HUDEP-2 (cell line): ENCODE measurements at regions not wholly inside any gene's neighbourhood (a gene's known extent, or its start where the extent isn't known, plus 50 kb on each side); places are given as distances from the start of the nearest gene placed in this dataset.

Source experiments
- DNase-seq, 76 experiments: peaks; one replicate each; lab custom pipeline; 2025; ENCODE audit not compliant: unreplicated experiment in 76 of 76; lab: John Stamatoyannopoulos, UW

DNA sequence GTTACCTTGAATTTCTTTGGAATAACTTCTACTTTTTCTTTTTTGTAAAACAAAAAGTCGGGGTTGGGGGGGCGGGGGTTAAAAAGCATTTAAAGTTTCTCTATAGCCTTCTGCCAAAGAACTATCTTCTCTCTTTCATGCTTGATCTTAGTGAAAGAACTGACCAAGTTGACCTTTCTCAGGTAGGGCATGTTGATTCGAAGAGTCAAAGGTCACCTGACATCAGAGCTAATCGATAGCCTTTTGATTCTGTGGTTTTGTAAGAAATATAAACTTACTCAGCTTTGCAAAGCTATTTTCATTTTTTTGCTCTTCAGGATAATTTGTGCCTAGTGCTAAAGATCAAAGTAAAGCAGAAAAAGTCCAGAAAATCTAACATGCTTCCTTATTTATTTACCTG lies 181.5 kb downstream of the IRS2 start:
- DNase-seq, result no peak

DNA sequence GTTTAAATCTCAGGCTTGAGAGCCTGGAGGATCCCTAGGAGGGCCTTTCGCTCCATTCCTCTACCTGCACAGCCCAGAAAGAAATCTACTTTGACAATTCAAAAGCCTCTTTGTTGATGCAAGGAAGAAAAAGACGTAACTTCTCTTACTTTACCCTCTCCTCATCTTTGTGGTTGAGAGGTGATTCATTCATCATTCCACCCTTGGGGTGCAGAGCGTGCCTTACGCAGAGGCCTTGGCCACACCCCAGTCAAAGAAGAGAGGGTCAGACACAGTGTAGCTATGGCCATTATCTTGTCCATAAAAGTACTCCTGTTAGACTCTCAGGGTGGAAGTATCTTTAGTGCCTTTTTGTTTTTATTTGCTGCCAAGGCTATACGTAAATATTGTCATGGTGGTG lies 184.0 kb downstream of the IRS2 start:
- DNase-seq, result no peak

DNA sequence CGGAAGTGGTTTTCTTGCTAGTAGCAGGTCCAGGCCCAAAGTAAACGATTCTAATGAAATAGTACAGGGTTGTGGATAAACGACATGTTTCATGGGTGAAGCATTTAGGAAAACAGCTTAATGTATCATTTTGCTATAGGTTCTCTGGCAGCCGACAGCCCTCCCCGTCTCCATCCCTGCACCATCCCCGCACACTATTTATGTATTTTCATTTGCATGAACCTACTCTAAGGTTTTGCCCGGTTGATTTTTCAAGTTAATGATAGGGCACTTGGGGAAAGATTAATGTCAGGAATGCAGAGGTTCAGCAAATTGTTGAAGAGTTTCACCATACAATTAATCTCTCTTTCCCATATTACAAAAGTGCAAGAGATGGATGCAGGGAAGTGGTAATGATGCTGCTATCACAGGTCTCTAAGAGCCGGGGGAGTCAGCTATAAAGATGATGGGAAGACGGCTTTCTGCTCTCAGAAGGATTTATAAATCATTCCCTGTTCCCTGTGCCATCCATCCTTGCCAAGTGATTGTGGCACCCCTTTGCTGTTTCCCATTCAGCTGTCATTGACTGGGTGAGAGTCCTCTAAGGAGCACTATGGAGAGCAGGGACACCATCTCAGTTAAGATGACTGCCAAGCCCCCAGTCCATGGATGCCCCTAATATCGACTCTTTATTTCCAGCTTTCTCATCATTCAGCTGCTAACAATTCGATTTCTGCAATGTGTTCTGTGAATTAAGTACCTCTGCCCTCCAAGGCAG lies 186.3 kb downstream of the IRS2 start:
- no peak for DNase-seq

DNA sequence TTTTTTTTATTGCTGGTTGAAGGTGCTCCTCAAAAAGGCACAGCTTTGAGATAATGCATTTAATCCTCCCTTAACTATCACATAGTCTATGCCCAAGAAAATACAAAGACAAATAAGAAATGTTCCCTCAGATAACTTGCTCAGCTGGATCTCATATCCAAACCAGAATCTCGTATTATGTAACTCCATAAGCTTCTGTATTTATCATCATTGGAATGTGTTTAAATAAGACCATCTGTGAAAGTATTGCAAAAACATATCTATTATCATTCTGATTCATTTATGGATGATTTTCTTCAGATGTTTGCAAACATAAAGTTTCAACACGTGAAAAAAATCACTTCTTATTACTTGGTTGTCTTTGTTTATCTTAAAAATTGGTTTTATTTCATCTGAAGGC lies 190.9 kb downstream of the IRS2 start:
- DNase-seq, result no peak

DNA sequence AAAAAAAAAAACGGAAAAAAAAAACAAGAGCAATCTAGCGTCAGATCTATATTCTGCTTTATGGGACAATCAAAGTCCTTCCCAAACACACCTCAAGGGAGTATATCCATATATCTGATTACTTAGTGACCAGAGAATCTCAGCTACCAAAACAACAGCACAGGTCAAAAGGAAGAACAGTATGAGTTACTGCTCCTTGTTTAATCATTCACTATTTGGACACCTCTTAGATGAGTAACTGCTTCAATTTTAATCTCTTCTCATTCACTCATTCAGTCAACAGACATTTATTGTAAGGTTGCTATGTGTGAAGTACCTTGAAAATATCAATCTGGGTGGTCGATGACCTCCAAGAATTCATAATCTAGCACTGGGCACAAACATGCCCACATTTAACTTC lies 193.2 kb downstream of the IRS2 start:
- DNase-seq, result no peak

DNA sequence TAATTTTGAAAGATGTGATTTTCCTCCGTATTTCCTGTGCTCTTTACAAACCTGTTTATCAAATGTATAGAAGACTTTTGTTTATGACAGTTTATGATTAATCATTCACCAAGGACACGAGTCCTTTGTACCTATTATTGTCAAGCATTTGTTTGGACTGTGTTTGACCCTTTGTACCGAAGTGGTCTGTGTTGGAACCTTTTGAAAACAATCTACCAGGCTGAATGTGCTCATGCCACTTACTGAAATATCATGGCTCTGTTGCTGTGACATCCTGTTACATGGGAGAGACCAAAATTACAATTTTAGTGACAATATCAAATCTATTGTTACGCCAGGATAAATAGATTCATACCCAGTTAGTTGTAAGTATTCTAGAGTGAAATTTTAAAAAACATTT lies 193.6 kb downstream of the IRS2 start:
- no peak for DNase-seq

DNA sequence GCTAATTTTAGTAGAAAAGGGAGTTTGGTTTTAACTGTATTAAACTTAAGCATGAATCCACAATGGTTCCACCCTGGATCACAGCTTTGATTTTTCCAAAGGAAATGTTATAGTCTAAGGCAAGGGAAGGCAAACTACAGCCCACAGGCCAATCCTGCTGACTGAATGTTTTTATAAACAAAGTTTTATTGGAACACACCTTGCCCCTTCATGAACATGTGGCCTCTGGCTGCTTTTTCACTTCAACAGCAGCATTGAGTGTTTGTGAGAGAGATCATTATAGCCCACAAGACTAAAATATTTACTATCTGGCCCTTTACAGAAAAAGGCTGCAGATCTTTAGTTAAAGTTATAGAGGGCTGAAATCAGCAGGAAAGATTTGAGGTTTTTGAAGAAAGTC lies 198.7 kb downstream of the IRS2 start:
- no peak for DNase-seq

DNA sequence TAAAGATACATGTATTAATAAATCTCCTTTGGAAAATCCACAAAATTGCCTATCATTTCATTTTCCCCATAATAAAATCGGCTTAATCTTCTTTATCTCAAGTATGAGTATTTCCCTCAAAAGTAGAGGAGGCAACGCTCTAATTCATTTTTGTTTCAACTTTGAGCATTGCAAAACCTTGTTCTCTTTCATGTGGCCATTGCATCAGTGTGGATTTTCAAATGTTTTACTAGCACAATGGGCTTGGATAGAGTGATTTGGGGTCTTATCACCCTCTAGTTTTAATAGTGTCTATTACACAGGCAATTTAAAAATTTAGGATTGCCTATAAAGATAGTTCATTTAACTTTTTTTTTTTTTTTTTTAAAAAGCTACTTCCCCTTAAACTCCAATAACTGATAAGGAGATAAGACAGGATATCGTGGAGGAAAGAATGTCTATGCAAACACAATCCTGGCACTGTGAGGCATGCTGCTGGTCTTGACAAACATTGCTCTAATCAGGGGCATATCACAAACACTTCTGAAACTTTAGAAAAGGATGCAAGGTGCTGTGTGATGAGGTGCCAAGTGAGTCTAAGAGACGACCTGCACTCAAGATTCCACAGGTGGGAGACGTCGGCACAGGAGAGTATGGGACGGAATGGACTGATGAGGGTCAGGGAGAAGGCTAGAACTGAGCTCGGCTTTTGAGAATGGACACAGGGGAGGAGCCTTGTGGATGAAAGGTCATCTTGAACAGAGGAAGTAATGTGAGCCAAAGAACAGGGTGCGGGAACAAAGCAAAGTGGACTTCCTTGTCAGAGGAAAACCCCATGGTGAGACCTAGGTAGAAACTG lies 199.7 kb downstream of the IRS2 start:
- no peak for DNase-seq

DNA sequence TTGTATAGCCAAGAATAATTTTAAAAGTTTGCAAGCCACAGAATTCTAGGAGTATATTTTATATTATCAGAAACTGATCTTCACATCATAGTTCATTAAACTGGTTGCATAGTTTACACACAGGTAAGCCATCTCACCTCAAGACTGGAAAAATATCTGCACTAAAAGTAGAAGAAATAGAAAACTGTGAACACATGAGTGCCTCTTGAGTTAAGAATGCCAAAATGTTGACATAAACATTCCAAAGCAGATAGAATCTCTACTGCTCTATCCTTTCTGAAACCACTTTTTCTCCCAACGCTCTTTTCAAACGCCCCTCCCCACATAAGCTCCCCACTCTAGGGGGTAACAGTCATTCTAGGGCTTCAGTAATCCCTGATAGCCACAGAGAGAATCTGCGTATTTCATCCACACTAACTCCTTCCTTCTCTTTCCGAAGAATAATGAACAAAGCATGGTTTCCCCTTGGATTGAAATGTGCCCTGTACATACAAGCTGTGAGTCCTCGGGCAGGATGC lies 201.5 kb downstream of the IRS2 start:
- no peak for DNase-seq

DNA sequence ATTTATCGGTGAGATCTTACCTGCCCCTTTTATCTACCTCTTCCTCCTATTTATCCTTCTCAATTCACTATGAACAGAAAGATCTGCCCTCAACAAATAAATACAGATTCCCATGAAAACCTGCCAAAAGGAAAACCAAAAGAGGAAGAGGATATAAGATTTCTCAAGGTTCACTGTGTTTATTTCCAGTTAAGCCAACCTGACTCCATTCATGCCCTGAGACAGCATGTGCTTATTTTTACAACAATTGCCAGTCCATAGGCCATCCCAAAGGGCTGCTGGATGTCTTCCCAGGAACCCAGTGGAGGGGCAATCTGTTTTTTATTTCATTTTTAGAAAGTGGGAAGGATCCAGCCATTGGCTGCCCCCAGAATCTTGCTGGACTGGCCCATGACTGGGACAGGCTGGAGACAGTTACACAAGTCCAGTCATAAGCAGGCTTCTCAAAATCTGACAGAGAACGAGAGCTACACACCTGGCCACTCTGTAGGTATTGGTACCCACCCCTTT lies 209.1 kb downstream of the IRS2 start:
- no peak for DNase-seq

DNA sequence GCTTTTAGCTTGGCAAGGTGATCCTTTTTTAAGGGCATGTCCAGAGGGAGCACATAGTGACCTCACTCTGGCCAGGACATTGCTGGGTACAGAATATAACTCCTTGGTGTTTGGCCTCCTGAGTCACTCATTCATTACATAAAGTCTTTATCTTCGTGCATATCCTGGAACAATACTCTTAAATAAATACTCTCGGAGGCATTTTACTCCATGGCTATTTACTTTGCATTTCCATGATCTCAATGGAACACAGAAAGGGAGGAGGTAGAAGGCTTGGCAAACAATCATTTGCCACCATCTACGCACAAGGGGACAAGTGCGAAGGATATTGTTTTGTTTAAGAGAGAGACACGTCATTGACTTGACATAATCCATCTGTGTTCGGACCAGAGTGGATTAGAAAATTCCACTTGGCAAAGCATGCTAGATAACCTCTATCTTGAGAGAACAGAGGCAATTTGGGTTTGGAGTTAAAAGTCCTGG lies 210.0 kb downstream of the IRS2 start:
- no peak for DNase-seq

DNA sequence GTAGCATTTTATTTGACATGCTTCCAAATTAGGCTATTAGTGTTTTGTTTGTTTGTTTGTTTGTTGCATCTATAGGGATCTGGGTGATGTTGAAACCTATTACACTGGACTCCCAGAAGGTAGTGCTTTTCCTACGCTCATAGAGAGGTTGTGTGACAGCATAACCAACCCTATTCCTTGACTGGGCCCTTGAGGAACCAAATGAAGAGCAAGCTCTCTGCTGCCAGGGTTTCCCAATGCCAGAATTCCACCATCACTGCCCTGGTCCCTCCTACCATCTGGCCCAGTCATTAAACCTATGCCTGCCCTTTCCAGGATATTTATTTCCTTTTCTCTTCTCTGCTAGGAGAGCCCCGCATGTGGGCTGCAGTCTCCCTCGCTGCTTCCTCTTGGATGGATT lies 210.6 kb downstream of the IRS2 start:
- no peak for DNase-seq

DNA sequence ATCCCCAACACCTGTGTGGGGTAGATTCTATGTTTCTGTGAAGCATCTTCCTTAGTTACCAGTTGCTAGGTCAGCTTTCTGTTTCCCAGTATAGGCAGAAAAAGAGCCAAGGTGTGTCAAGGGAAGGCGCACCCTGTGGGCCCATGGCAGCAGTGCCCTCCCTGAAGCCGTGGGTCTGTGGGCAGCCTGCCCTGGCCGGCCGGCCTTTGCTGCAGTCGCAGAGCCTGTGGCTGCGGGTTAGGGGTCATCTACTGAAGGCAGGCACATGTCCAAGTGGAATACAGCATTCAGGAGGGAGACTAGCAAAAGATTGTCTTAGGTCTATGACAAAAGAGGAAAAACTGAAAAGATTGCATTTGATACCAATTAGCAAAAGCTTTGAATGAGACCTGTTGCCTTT lies 214.0 kb downstream of the IRS2 start:
- DNase-seq, result no peak

DNA sequence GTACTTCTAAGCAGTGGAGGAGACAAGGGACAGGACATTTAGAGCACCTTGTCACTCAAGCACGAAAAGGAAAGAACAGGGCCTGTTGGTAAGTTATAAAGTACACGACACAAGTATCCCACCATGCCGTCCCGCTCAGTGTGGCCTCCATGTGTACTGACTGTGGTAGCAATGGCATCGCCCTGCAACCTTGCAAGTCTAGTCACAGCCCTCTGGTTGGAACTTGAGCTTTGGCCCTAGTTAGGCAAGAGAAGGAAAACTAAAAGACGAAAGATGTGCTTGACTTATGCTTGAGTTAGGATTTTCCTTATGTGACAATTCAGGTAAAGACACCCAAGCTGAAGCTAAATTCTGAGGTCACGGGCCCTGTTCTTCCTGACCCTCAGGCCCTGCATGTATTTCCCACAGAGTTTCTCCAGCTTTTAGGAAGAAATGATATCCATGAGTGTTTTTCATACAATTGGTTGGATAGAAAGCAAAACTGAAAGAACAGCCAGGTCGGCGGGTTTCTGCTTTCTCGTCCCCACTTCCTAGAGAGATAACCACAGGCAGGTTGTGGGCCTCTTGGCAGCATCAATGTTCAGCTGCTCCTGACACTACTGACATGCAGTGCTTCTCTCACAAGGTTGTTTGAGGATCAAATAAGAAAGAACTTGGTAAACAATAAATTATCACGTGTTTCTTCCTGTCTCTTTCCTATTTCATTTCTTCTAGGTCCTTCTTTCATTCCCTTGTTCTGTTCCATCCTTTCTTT lies 216.2 kb downstream of the IRS2 start:
- DNase-seq, result no peak

DNA sequence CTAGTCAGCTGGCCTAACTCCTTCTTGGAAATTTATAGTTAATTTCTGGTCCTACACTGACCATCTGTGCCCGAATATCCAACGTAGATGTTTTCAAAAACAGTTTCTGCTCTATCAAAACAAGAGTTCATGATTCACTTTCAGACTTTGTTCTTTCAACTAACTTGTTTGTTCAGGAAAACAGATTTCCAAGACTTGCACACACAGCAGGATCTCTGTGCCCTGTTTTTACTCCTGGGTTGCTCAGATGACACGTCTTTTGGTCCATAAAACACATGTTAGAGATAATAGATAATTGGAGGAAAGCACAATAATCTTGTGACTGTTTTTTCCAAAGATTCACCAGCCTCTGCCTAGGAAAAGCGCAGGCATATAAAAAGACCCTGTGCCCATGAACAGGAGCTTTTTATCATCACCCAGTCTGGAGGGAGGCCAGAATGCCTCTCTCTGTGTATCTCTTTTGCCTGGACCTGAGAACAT lies 218.0 kb downstream of the IRS2 start:
- no peak for DNase-seq

DNA sequence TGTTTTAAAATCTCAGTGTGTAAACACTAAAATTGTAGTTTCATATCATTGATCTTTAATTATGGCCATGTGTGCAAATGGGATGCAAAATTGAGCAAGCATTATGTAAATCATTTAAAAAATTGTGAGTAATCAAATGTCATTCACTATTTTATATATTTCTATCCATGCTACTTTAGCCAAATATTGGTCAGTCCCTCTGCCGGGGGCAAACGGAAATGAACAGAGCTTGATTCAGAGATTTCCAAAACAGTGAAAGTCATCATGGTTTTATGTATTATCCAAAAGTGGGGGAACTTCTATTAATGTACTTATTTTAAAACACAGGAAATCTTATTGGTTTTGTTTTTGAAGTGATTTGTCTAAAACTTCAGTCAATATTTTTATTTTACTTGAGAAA lies 219.1 kb downstream of the IRS2 start:
- DNase-seq, result no peak

DNA sequence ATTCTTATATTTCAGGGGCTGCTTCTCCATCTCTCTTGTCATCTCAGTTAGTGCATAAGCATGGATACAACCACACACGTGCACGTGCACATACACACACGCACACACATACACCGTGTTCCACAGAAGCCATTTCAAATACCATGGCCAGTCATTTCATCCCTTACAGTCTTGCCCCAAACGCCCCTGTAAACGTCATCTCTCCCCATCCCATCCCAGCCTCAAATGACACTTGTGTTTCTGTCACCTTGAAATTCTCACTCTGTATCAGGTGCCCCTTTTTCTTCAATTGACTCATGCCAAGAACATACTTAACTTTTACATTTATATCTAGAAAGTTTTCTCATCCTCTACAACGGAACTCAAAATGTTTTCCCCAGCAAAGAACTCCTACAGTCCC lies 220.5 kb downstream of the IRS2 start:
- no peak for DNase-seq

DNA sequence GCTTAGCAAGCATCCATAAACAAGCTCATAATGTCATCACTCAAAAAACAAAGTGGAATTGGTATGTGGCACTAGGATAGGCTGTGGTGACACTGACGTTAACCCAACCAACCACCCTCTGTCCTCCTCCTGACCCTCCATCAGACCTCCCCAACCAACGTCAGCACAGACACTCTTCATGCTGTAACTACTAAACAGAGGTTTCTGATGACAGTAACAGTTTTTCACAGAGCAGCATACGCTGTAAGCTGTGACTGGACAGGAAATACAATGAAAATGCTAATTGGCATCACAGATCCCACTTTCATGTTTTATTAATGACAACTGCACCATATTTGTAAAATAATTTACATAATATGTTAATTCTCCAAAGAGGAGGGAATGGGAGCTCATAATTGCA lies 238.0 kb downstream of the IRS2 start:
- DNase-seq, result no peak

DNA sequence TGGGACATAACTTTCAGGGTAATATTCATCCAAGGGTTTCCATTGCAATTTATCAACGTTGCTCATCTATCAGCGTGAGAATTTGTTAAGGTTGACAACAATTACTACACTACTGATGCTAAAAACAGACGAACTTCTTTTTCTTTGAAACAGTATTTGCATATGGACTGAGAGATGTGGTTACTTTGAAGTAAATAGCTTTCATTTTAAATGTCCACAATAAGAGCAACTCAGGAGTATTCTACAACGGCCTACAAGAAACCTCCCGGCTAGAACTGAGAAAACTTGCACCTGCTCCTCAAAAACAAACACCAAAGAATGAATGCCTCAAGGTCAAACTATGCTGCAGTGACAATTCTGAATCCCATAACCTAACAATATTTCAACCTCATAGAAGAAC lies 238.4 kb downstream of the IRS2 start:
- DNase-seq, result no peak

DNA sequence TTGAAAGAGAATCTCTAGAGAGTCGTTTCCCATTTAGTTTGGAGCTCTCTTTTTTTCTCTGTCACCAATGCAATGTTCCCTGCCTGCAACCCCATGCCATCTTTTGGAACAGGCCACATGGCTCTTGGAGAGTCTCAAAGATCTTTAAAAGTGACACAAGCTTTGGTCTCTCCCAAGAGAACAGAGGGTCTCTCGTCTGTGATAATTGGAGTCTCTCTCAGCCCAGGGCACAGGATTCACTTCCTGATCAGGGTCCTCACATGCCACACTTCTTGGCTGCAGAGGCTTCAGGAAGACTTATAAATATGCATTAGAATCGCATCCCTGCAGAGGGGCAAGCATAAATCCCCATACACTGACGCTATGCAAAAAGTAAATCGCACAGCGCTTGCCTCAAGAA lies 240.5 kb downstream of the IRS2 start:
- DNase-seq, result no peak

DNA sequence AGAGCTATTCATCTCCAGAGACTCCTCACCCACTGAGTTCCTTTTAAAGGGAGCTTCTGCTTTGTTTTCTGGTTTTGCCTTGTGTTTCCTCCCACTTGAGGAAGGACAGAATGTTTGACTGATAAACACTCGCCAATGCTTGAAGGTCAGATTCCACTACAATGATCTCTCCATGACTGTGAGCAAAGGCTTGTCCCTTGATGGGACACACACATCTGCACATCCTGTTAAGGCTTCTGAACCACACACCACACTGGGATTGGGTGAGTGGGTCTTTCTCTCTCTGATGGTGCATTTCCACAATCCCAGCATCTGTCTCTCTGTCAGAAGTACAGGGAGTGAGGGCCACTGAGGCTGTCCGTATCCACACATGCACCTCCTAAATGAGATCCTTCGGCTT lies 245.3 kb downstream of the IRS2 start:
- no peak for DNase-seq
